H9 (cell line): ENCODE measurements at regions not wholly inside any gene's neighbourhood (a gene's known extent, or its start where the extent isn't known, plus 50 kb on each side); places are given as distances from the start of the nearest gene placed in this dataset.

Source experiments
- DNase-seq: peaks from one replicate; pipeline ENCODE4 v3.0.0-alpha.2; 2017
- H2AFZ ChIP-seq: one replicate; pipeline ENCODE4 v1.6.1; 2013; ENCODE audit warnings: mild to moderate bottlenecking, low read length, control low read depth, moderate library complexity
- H2AK5ac ChIP-seq: 2 replicates; pipeline ENCODE4 v1.6.1; 2013; ENCODE audit warnings: low read length, control low read depth, mixed read lengths; ENCODE audit not compliant: insufficient read length
- H2BK120ac ChIP-seq: one replicate; pipeline ENCODE4 v1.6.1; 2013; ENCODE audit warnings: low read depth, mild to moderate bottlenecking, low read length, control low read depth, inconsistent platforms; ENCODE audit not compliant: poor library complexity, severe bottlenecking
- H2BK12ac ChIP-seq: 2 replicates; pipeline ENCODE4 v1.6.1; 2013; ENCODE audit warnings: low read length, control low read depth, mixed read lengths, low read depth; ENCODE audit not compliant: insufficient read length
- H2BK15ac ChIP-seq: 2 replicates; pipeline ENCODE4 v1.6.1; 2013; ENCODE audit warnings: low read depth, low read length, control low read depth
- H2BK20ac ChIP-seq: one replicate; pipeline ENCODE4 v1.6.1; 2013; ENCODE audit warnings: low read depth, mild to moderate bottlenecking, low read length, control low read depth, inconsistent platforms; ENCODE audit not compliant: poor library complexity, severe bottlenecking
- H2BK5ac ChIP-seq: 2 replicates; pipeline ENCODE4 v1.6.1; 2013; ENCODE audit warnings: low read length, control low read depth, mixed read lengths; ENCODE audit not compliant: insufficient read length
- H3K14ac ChIP-seq: 2 replicates; pipeline ENCODE4 v1.6.1; 2013; ENCODE audit warnings: low read length, control low read depth; ENCODE audit not compliant: insufficient read depth
- H3K18ac ChIP-seq: 2 replicates; pipeline ENCODE4 v1.6.1; 2013; ENCODE audit warnings: low read depth, mild to moderate bottlenecking, mixed read lengths, low read length, control low read depth; ENCODE audit not compliant: insufficient read length
- H3K23ac ChIP-seq: 2 replicates; pipeline ENCODE4 v1.6.1; 2013; ENCODE audit warnings: low read length, control low read depth, mixed read lengths, low read depth; ENCODE audit not compliant: insufficient read length
- H3K23me2 ChIP-seq: 2 replicates; pipeline ENCODE4 v1.6.1; 2013; ENCODE audit warnings: low read depth, mild to moderate bottlenecking, mixed read lengths, low read length, control low read depth; ENCODE audit not compliant: insufficient read length, poor library complexity, severe bottlenecking
- H3K27ac ChIP-seq: 2 replicates; pipeline ENCODE4 v1.5.1; 2013; ENCODE audit warnings: low read length, control low read depth, mixed read lengths, low read depth; ENCODE audit not compliant: insufficient read length
- H3K27me3 ChIP-seq: 2 replicates; pipeline ENCODE4 v1.6.1; 2013; ENCODE audit warnings: low read length, control low read depth, inconsistent platforms; ENCODE audit not compliant: insufficient read depth
- H3K4ac ChIP-seq: 2 replicates; pipeline ENCODE4 v1.6.1; 2013; ENCODE audit warnings: low read depth, mild to moderate bottlenecking, control low read depth, inconsistent platforms, low read length, moderate library complexity
- H3K4me1 ChIP-seq: 2 replicates; pipeline ENCODE4 v1.6.1; 2013; ENCODE audit warnings: low read length, control low read depth, inconsistent platforms; ENCODE audit not compliant: insufficient read depth
- H3K4me2 ChIP-seq: 2 replicates; pipeline ENCODE4 v1.6.1; 2013; ENCODE audit warnings: low read length, control low read depth, mixed read lengths; ENCODE audit not compliant: insufficient read length, insufficient read depth
- H3K56ac ChIP-seq: 2 replicates; pipeline ENCODE4 v1.6.1; 2013; ENCODE audit warnings: low read depth, mild to moderate bottlenecking, mixed read lengths, low read length, control low read depth; ENCODE audit not compliant: insufficient read length
- H3K79me1 ChIP-seq: 2 replicates; pipeline ENCODE4 v1.6.1; 2013; ENCODE audit warnings: low read depth, mild to moderate bottlenecking, moderate library complexity, low read length, control low read depth, inconsistent platforms; ENCODE audit not compliant: insufficient read depth, poor library complexity, severe bottlenecking
- H3K79me2 ChIP-seq: 2 replicates; pipeline ENCODE4 v1.6.1; 2013; ENCODE audit warnings: low read length, control low read depth, inconsistent platforms; ENCODE audit not compliant: insufficient read depth
- H3K9ac ChIP-seq: 2 replicates; pipeline ENCODE4 v1.6.1; 2013; ENCODE audit warnings: low read length, control low read depth, mixed read lengths; ENCODE audit not compliant: insufficient read length; ENCODE audit errors: extremely low read depth
- H3K9me3 ChIP-seq: one replicate; pipeline ENCODE4 v1.6.1; 2013; ENCODE audit warnings: low read depth, low read length, inconsistent platforms; ENCODE audit not compliant: control insufficient read depth
- H3T11ph ChIP-seq: one replicate; pipeline ENCODE4 v1.6.1; 2013; ENCODE audit warnings: mild to moderate bottlenecking, low read length, control low read depth, inconsistent platforms
- H4K20me1 ChIP-seq: one replicate; pipeline ENCODE4 v1.6.1; 2013; ENCODE audit not compliant: control insufficient read depth, insufficient read length, insufficient read depth
- H4K5ac ChIP-seq: 2 replicates; pipeline ENCODE4 v1.6.1; 2013; ENCODE audit warnings: low read depth, mild to moderate bottlenecking, mixed read lengths, low read length, control low read depth; ENCODE audit not compliant: insufficient read length
- H4K8ac ChIP-seq: replicated peaks from 2 replicates; pipeline ENCODE4 v1.6.1; 2013; ENCODE audit warnings: low read length, control low read depth, mixed read lengths, low read depth; ENCODE audit not compliant: insufficient read length
- H4K91ac ChIP-seq: 2 replicates; pipeline ENCODE4 v1.6.1; 2013; ENCODE audit warnings: low read depth, mild to moderate bottlenecking, moderate library complexity, mixed read lengths, low read length, control low read depth; ENCODE audit not compliant: insufficient read length
- H3K27ac Mint-ChIP-seq, 3 experiments: 2 replicates in 2 of 3; 3 replicates in 1 of 3; pipeline ENCODE4 v1.8.0; 2020 to 2021; ENCODE audit warnings: mixed read lengths in 3 of 3, mild to moderate bottlenecking in 1 of 3, moderate library complexity in 1 of 3
- H3K27me3 Mint-ChIP-seq: 2 replicates; pipeline ENCODE4 v1.8.0; 2021; ENCODE audit warnings: low read depth, mild to moderate bottlenecking, moderate library complexity, mixed read lengths
- H3K36me3 Mint-ChIP-seq, 3 experiments: 2 replicates in 2 of 3; 3 replicates in 1 of 3; pipeline ENCODE4 v1.8.0; 2020 to 2021; ENCODE audit warnings: low read depth in 3 of 3, mixed read lengths in 3 of 3; ENCODE audit not compliant: insufficient read depth in 1 of 3
- H3K4me1 Mint-ChIP-seq, 2 experiments: 2 replicates each; pipeline ENCODE4 v1.8.0; 2020; ENCODE audit warnings: mixed read lengths in 2 of 2
- H3K4me3 Mint-ChIP-seq, 2 experiments: 2 replicates in 1 of 2; 3 replicates in 1 of 2; pipeline ENCODE4 v1.8.0; 2020 to 2021; ENCODE audit warnings: mild to moderate bottlenecking in 2 of 2, mixed read lengths in 2 of 2, moderate library complexity in 1 of 2
- H3K9me3 Mint-ChIP-seq, 2 experiments: 2 replicates in 1 of 2; 3 replicates in 1 of 2; pipeline ENCODE4 v1.8.0; 2020; ENCODE audit warnings: mild to moderate bottlenecking in 2 of 2, mixed read lengths in 2 of 2, moderate library complexity in 1 of 2
- CTCF ChIP-seq: fragments of 200-600 bp; sonication (generic); conservative IDR thresholded peaks from 3 replicates; pipeline ENCODE4 v1.8.0; 2021; ENCODE audit warnings: antibody characterized with exemption, mild to moderate bottlenecking
- WGBS: extraction: QIAGEN DNeasy Blood & Tissue Kit; methylation state at CpG from one replicate; pipeline ENCODE4 v1.1.7; 2013; ENCODE audit warnings: missing lambda C conversion rate, low lambda C conversion rate, mixed read lengths; ENCODE audit not compliant: insufficient read length; ENCODE audit errors: extremely low coverage; 5-methylcytosine and 5-hydroxymethylcytosine counted together

DNA sequence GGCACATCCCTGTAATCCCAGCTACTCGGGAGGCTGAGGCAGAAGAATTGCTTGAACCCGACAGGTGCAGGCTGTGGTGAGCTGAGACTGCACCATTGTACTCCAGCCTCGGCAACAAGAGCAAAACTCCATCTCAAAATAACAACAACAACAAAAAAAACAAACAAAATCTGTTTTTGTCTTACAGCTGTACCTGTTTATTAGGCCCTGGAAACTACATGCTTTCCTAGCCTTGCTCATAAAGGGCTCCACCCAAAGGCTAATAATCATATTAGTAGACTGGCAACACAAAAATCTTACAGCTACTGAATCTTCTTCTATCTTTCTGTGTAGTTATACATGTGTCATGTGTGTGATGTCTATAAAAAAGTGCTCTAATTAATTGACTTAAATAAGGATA is 503.9 kb upstream of the EYS start:
- Histone ChIP-seq H2BK15ac (no peak overlapping the region), H3K23me2 (no peaks in the 10 kb centered on the region), H2BK120ac (no peak overlapping the region), H4K91ac (no peak overlapping the region), H2BK20ac (no peak overlapping the region), H3K14ac (no peak overlapping the region), H4K8ac (no peak overlapping the region), H3K9me3 (peaks cover 33% of the 10 kb centered on the region), H3K4me2 (no peak overlapping the region), H3K27ac (no peak overlapping the region), H2AK5ac (no peak overlapping the region), H3K79me2 (no peaks in the 10 kb centered on the region), H3K4ac (no peak overlapping the region), H3K4me1 (no peaks in the 10 kb centered on the region), H3K27me3 (no peaks in the 10 kb centered on the region), H2AFZ (no peak overlapping the region), H3K9ac (no peak overlapping the region), H2BK12ac (no peak overlapping the region), H4K5ac (no peak overlapping the region), H2BK5ac (no peak overlapping the region), H3K23ac (no peak overlapping the region), H3K79me1 (no peaks in the 10 kb centered on the region), H3K56ac (no peak overlapping the region), H4K20me1 (no peaks in the 10 kb centered on the region), H3K18ac (no peak overlapping the region), H3T11ph (no peak overlapping the region)
- Mint-ChIP-seq H3K36me3 (peaks cover 31 to 54% (median 35%) of the 10 kb centered on the region in 3 experiments), H3K27ac (no peak overlapping the region; a peak in 1 of 7 replicates), H3K27me3 (no peaks in the 10 kb centered on the region), H3K9me3 (peaks cover 52 to 72% of the 10 kb centered on the region in 2 experiments), H3K4me1 (no peaks in the 10 kb centered on the region), H3K4me3 (no peak overlapping the region)
- WGBS, result no CpG with 5 or more reads among the region's 3 CpGs
- TF ChIP-seq CTCF, result no peak
- DNase-seq, result no peak
